ENCODE measurements at regions not wholly inside any gene's neighbourhood (a gene's known extent, or its start where the extent isn't known, plus 50 kb on each side); places are given as distances from the start of the nearest gene placed in this dataset.

DNA sequence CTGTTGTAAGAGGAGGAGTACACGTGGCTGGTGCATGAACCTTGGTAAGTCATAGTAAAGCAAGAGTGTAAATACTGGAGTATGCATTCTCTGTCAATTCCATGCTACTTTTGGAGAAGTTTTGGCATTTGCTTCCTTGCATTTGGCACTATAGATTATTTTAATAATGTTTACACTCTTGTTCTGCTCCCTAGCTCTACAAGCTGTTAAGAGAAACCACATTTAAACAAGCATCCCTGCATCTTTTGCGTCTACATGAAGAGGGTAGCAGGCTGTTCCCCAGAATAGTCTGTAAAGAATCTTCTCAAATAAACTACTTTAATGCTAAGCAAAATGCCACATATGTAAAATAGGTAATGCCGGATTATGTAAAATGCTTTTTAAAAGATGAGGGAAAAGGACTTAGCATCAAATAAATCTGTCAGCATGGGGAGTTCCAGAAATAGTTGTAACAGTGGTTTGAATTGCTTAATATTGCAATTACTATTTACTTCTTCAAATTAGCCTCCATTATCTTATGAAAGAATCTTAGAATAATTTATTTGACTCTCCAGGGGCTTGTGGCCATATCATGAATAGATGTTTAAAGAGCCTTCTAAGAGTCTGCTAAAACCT lies 2127.3 kb upstream of the WWC1 start:
- DNase-seq = no peak

GRCh38 chr5:166165596-166165995 lies 2125.8 kb upstream of the WWC1 start:
- no peak for DNase-seq

- DNase-seq = no peak
Observed at GRCh38 chr5:166166071-166166470, 2125.4 kb upstream of the WWC1 start.

DNA sequence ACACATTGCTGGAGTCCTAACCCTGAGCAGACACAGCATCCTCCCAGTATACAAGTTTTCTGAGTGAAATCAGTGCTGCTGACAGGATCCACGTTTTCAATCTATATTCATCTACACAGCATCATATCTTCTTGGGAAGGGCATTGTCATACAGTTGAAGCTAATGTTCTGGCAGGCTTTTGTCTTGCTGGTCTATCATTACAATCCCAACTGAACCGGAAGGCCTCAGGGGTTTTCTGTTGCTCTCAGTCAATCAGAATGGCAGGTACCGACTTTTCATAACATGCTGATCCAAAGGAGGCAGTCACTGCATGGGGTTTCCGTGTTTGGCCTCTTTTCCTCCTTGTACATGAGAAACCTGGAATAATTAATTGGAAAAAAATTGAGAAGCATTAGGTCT lies 2118.8 kb upstream of the WWC1 start:
- no peak for DNase-seq

GRCh38 chr5:166178411-166179080 lies 2112.9 kb upstream of the WWC1 start:
- DNase-seq = no peak

GRCh38 chr5:166185185-166185584 lies 2106.3 kb upstream of the WWC1 start:
- no peak for DNase-seq

GRCh38 chr5:166188501-166189325 lies 2102.7 kb upstream of the WWC1 start:
- DNase-seq = no peak

GRCh38 chr5:166192696-166193095 lies 2098.7 kb upstream of the WWC1 start:
- DNase-seq = no peak

GRCh38 chr5:166195981-166196380 lies 2095.5 kb upstream of the WWC1 start:
- DNase-seq = no peak

DNA sequence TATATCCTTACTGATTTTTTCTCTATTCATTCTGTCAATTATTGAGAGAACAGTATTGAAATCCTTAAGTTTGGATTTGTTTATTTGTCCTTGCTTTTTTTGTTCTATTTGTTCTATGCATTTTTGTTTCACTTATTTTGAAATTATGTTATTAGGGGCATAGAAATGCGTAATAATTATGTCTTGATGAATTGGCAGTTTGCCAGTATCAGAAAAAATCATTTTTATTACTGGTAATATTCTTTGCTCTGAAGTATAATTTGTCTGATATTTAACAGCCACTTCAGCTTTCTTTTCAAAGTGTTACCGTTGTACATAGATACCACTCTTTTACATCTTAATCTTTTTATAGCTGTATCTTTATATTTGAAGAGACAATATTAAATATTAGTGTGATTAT lies 2090.9 kb upstream of the WWC1 start:
- no peak for DNase-seq

- DNase-seq = no peak
Observed at GRCh38 chr5:166211640-166212039, 2079.8 kb upstream of the WWC1 start.

DNA sequence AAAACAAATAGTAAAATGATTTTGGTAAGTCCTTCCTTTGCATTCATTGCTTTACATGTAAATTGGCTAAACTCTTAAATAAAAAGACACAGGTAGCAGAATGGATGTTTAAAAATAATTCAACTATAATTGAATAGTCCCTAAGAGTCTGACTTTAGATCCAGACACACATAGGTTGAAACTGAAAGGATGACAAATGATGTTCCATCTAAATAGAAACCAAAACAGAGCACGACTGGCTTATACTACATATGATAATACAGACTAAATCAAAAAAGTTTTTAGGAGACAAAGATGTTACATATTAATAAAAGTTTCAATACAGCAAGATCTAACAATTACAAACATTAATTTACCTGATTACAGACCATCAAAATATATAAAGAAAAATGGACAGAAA lies 2055.1 kb upstream of the WWC1 start:
- no peak for DNase-seq

DNA sequence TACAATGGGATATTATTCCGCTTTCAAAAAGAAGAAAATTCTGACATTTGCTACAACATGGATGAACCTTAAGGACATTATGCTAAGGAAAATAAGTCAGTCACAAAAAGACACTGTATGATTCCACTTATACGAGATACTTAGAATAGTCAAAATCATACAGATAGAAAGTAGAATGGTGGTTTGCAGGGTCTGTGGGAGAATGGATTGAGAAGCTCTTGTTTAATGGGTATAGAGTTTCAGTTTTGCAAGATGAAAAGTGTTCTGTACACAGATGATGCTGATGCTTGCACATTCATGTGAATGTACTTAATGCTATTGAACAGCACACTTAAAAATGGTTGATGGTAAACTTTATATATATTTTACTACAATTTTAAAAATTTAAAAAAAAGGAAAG lies 2050.7 kb upstream of the WWC1 start:
- DNase-seq = no peak

DNA sequence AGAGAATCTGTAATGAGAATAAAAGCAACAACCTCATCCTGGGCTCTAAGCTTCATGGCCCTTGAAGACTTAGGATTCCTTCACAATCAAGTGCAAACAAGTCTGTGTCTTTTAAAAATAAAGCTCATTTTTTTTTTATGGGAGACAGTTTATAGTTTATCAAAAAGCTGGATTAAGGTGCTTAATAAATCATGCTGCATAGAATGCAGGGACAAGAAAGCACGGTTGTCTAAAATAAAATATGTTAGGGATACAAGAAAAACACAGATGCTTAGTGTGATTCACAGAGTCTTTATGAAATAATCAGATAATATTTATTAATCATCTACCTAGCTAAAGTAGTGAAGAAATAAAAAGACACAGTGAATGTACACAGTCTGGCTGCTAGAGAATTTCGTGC lies 2045.9 kb upstream of the WWC1 start:
- no peak for DNase-seq

DNA sequence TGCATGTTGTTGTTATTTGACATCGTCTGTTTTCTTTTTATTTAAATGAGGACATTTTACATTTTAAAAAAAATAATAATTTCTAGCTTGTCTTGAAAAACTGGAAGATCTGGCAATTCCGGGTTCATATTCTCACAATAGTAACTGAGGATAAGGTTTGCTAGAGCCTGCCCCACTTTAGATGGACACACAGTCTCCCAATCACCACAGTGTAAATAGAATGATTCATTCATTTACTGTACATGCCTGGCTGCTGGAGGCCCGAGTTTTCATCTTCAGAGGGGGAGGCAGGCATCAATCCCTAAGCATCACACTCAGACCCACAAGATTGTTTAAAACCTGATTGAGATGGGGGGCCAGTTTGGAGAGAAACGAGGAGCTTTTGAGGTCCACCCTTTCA lies 2039.7 kb upstream of the WWC1 start:
- DNase-seq = no peak

- no peak for DNase-seq
Observed at GRCh38 chr5:166257661-166258060, 2033.8 kb upstream of the WWC1 start.

DNA sequence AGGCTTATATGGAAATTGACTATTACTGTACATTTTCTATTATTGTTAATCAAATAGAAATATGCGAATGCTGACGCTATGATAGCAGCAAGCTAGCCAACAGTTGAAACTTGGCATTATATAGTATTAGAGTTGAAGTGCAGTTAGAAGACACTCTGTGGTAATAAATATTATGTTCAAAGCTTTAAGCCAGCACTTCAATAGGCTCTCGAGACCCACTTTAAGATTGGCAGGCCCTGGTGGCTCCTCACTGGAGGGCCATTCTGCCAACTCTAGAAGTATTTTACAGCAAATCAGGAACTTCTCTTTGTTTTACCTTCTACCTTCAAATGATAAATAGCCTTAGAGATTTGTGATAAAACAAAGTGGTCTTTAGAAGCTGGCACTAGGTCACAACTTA lies 2029.0 kb upstream of the WWC1 start:
- DNase-seq = no peak

DNA sequence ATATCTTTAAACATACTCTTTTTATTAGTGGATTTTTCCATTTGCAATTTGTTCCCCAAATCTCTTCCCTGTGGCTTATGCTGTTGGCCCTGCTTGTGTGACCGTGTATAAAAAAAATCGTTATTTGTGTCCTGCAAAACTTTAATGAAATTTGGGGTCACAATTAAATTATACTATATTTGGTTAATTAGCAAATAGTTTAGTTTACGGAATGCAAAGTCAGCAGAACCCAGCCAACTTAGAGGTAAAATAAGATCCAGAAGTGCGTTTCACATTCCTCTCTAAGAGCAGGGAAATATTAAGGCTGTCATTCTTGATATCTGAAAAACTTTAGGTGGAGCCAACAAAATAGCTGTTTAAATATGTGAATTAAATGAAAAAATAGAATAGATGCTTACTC lies 2023.5 kb upstream of the WWC1 start:
- DNase-seq = no peak

DNA sequence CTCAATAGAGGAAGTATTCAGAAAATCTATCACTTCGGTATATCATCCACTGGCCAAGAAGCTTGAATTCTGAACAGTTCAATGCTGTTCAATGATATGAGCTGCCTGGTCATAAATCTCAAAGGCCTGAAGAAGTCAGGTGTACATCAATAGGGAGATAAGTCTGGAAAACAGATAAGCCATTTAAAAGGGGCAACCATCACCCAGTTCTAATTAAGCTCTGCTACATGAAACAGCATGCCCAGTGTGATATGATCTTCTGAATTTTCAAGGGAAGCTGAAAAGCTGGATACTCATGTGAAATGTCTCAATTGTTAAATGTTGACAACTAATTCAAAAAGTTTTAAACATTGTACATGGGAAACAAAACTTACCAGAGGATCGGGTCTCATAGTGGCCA lies 2020.7 kb upstream of the WWC1 start:
- DNase-seq = no peak

- no peak for DNase-seq
Observed at GRCh38 chr5:166276006-166276405, 2015.4 kb upstream of the WWC1 start.

DNA sequence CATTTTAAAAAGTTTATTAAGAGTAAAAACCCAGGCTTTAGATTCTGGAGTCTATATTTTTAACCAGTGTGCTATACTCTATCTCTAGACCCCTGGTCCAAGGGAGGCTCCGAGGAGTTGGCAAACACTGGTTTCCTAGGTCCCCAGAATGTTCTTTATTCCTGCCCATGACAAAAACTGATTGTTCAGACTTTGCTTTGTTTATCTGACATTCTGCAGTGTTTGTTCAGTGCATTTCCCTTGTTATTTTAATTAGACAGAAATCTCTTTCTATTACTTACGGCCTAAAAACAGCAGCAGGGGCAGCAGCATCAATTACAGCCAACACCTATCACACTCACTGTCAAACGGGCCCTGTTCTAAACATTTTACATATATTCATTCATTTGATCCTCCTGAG lies 2011.6 kb upstream of the WWC1 start:
- no peak for DNase-seq

- DNase-seq = no peak
Observed at GRCh38 chr5:166281433-166281832, 2010.0 kb upstream of the WWC1 start.

GRCh38 chr5:166282939-166283338 lies 2008.5 kb upstream of the WWC1 start:
- DNase-seq = no peak

- DNase-seq = no peak
Observed at GRCh38 chr5:166285361-166285760, 2006.1 kb upstream of the WWC1 start.

Data from activated CD8-positive, alpha-beta memory T cell treated with anti-CD3 and anti-CD28 coated beads, Interleukin-2, amount 50 U/mL, for 4 hours (primary cell).